GM18951 (cell line): ENCODE measurements at regions not wholly inside any gene's neighbourhood (a gene's known extent, or its start where the extent isn't known, plus 50 kb on each side); places are given as distances from the start of the nearest gene placed in this dataset.
"Not testable (repeated sequence)": the region's sequence is repeated elsewhere in the genome, so short reads cannot be mapped to it uniquely, and the experiment has no call there.

Source experiments
- POLR2A ChIP-seq: IDR thresholded peaks from 4 replicates; pipeline ENCODE4 v1.6.1; 2011; ENCODE audit warnings: mild to moderate bottlenecking; ENCODE audit not compliant: insufficient read length, insufficient read depth; ENCODE audit errors: extremely low read depth
- in situ Hi-C: fragments of 300-500 bp; cut with MboI; formaldehyde crosslinking; loops from one replicate; pipeline ENCODE4 v1.12.0; 2022; ENCODE audit warnings: low sequenced_read_pairs, mixed read lengths, inconsistent platforms; ENCODE audit not compliant: unreplicated experiment

DNA sequence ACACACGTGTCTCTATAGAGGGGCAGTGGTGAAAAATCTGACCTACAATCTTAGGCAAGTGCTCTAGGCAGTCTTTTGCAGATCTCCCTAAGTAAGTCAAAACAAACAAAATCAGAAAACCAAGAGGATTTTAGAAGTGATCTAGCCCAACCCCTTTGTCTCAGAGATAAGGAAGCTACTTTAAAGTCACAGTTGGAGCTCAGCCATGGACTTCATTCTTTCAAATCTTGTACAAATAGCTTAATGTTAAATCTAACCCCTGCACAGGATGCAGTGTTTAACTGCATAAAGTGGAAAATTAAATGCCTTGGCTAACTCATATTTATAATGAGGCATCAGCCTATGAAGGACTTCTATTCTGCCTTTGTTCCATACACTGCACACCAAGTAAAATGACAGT, 135.1 kb upstream of the RFX3 start:
- in situ Hi-C loops = no loop called here
- no peak for TF ChIP-seq POLR2A

DNA sequence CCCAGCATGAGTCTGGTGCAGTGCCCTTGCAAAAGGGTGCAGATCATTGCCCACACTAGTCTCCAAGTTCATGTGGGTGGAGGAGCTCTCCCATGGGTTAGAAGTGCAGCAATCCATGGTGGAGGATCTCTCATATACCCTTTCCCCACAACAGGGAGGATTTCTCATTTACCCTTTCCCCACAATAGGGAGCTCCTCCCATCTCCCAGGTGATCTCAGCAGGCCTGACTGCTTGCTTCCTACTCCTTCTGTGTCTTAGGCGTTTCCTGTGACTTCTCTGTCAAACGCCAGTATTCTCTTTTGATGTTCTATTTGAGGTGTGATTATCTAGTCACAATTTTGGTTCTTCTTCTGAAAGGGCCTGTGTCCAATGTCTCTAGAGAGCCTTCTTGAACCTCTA, 133.8 kb upstream of the RFX3 start:
- TF ChIP-seq POLR2A = no peak
- in situ Hi-C loops = no loop called here

- TF ChIP-seq POLR2A = no peak
Observed at GRCh38 chr9:3658964-3659363, 133.2 kb upstream of the RFX3 start.

DNA sequence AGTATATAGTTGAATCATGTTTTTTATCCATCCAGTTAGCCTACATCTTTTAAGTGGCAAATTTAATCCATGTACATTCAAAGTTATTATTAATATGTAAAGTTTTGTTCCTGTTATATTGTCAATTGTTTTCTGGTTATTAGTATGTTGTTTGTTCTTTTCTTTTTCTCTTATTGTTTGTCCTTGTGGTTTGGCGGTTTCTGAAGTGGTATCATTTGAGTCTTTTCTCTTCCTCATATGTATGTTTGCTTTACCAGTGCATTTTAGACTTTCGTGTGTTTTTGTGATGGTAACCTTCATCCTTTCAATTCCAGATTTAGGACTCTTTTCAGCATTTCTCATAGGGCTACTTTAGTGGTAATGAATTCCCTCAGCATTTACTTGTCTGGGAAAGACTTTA, 130.4 kb upstream of the RFX3 start:
- in situ Hi-C loops = no loop called here
- TF ChIP-seq POLR2A = no peak

More at GRCh38 chr9:3658964-3659363, 133.2 kb upstream of the RFX3 start:
- in situ Hi-C loops = no loop called here

DNA sequence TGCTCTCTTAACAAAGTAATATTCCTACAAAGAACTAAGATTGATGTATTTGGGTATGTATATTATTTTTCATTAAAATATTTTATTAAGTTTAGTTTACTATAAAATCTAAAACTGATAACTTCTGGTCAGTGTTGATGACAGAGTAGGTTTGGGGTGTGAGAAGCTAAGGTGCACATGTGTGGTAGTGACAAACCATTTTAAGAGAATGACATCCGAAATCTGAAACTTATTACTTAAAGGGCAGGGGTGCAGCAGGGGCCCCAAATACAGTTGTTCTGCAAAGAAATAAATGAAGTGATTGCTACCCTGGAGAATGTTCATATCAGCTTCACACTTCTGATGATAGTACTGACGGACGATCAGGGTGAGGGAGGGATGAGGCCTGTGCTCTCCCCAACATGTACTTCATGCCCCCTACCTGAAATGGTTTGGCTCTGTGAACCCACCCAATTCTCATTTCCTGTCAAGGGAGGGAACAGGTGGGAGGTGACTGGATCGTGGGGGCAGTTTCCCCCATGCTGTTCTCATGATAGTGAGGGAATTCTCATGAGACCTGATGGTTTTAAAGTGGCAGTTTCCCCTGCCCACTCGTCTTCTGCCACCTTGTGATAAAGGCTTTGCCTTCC, 125.3 kb upstream of the RFX3 start:
- in situ Hi-C loops = no loop called here
- no peak for TF ChIP-seq POLR2A

GRCh38 chr9:3648722-3649246, 123.0 kb upstream of the RFX3 start:
- TF ChIP-seq POLR2A = no peak

GRCh38 chr9:3648266-3648665, 122.5 kb upstream of the RFX3 start:
- TF ChIP-seq POLR2A = no peak
- in situ Hi-C loops = no loop called here

More at GRCh38 chr9:3648722-3649246, 123.0 kb upstream of the RFX3 start:
- in situ Hi-C loops = no loop called here

GRCh38 chr9:3647652-3648051, 121.9 kb upstream of the RFX3 start:
- in situ Hi-C loops = no loop called here
- TF ChIP-seq POLR2A = no peak

DNA sequence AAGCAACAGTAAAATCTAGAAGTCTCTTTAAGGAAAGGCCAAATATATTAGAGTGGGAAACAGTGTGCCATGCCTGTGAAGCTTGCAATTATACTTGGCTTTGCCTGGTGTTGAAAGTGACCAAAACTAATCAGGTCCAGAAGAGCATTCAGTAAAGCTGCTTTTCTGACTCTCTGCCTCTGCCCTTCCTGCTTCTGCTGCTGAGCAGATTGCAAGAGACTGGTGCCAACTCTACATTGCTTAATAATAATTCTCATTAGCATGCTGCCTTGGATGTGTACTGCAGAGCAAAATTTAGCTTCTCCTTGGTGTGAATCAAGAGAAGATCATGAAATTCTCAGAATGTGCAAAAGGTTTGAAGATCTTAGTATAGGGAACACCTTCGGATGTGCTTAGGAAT, 120.4 kb upstream of the RFX3 start:
- TF ChIP-seq POLR2A = no peak
- in situ Hi-C loops = no loop called here

- in situ Hi-C loops = not testable (repeated sequence)
Observed at GRCh38 chr9:3642075-3642474, 116.3 kb upstream of the RFX3 start.

DNA sequence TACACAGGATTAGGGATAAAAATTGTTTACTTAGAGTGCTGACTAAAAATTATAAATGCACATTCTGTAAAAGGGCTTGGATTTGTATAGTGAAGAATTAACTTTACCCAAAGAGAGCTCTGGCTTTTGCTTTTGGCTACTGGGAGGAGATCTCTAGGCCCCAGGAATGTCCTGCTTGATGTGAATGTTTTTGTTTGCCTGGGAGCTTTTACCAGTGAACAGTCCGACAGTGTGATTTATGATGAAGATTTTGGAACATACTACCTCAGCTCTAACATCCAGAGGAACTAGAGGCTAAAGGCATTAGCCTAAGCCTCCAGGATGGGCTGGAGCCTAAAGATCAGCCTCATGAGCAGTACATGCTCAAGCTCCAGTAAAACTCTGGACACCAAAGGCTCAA, 103.7 kb upstream of the RFX3 start:
- in situ Hi-C loops = no loop called here
- TF ChIP-seq POLR2A = no peak

DNA sequence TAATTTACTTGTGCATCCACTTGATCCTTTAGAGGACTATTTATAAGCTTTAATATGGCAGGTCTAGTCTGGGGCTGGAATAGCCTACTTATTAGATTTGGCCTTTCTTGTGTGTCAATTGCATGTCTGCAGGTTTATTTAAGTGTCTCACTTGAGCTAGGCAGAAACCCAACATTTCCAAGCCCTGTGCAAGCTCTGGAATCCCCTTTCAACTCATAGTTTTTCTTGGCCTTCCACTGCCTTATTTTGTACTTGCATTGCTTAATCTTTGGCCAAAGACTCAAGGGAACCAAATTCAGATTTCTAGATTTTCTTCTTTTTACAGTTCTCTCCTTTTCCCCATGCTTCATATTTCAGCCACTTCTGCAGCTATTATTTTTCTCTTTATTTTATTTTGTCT, 102.4 kb upstream of the RFX3 start:
- in situ Hi-C loops = no loop called here
- TF ChIP-seq POLR2A = no peak

GRCh38 chr9:3608011-3608410, 82.2 kb upstream of the RFX3 start:
- no peak for TF ChIP-seq POLR2A
- in situ Hi-C loops = no loop called here

DNA sequence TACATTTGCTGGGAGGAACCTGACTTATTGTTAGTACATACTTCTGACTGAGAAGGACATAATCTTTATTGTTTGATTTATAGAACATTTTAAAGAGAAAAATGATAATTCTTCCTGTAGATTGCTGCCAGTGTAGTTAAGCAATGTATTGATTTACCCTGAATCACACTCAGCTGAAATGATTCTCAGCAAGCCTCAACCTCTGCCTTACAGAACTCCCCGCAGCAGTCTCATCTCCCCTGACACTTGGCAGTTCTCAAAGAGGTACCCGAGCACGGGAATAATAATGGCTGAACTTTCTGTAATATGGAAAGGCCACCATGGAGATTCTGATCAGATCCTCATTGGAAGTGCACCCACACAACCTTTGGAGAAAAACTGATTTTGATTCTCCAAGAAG, 74.9 kb upstream of the RFX3 start:
- no peak for TF ChIP-seq POLR2A
- in situ Hi-C loops = no loop called here

- in situ Hi-C loops = no loop called here
- no peak for TF ChIP-seq POLR2A
Observed at GRCh38 chr9:3597792-3598191, 72.0 kb upstream of the RFX3 start.

DNA sequence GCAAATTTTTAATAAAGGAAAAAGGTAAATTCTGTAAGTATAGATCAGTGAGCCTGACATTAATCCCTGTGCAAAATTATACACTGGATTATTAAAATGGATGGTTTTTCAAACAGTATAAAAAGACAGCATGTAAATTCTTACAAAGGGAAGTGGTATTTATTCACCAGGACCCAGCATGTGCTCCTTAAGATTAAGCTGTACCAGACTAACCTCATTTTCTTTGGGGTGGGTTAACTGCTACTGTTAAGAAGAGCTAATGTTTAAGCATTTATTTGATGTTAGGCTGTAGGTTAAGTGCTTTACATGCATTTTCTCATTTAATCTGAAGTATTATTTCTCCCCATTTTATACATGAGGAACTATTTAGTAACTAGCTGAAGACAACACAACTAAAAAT, 60.3 kb upstream of the RFX3 start:
- TF ChIP-seq POLR2A = no peak
- in situ Hi-C loops = no loop called here
